ENCODE measurements at regions not wholly inside any gene's neighbourhood (a gene's known extent, or its start where the extent isn't known, plus 50 kb on each side); places are given as distances from the start of the nearest gene placed in this dataset.
A peak's percentile ranks its signal among the peaks of the same experiment; 100 is the strongest.
"Not testable (repeated sequence)": the region's sequence is repeated elsewhere in the genome, so short reads cannot be mapped to it uniquely, and the experiment has no call there.

GRCh38 chr20:64327223-64327549, 71.6 kb downstream of the PCMTD2 start:
- not testable (repeated sequence) for H3K4me3 ChIP-seq, H3K4me2 ChIP-seq
- WGBS (ENCODE audit: low lambda C conversion rate, missing lambda C conversion rate): no CpG with 5 or more reads among the region's 15 CpGs

GRCh38 chr20:64327550-64328317, 72.2 kb downstream of the PCMTD2 start:
- not testable (repeated sequence) for H4K20me1 ChIP-seq (ENCODE audit: insufficient read depth, poor library complexity, severe bottlenecking); H3K9me2 ChIP-seq (replicated peaks; ENCODE audit: insufficient read depth); H3K27me3 ChIP-seq; H2AFZ ChIP-seq; H3K79me2 ChIP-seq; H3K4me3 ChIP-seq; H3K36me3 ChIP-seq (replicated peaks; ENCODE audit: insufficient read depth, low read depth); H3K9me3 ChIP-seq (ENCODE audit: low read depth); H3K4me1 ChIP-seq (ENCODE audit: insufficient read depth)
- DNase-seq (ENCODE audit: low spot score): peak; percentile 65
- 1% methylated on average over 26 of the region's 74 CpGs for WGBS (ENCODE audit: low lambda C conversion rate, missing lambda C conversion rate)
- Histone ChIP-seq H3K27ac (peak overlapping the region; percentile 57), H3K4me2 (peak overlapping the region; percentile 83)

More at GRCh38 chr20:64327223-64327549, 71.6 kb downstream of the PCMTD2 start:
- not testable (repeated sequence) for H3K4me1 ChIP-seq (ENCODE audit: insufficient read depth); H3K36me3 ChIP-seq (replicated peaks; ENCODE audit: insufficient read depth, low read depth); H4K20me1 ChIP-seq (ENCODE audit: insufficient read depth, poor library complexity, severe bottlenecking); H2AFZ ChIP-seq; H3K79me2 ChIP-seq; H3K9me3 ChIP-seq (ENCODE audit: low read depth); H3K9me2 ChIP-seq (replicated peaks; ENCODE audit: insufficient read depth); H3K27ac ChIP-seq; DNase-seq (ENCODE audit: low spot score); H3K27me3 ChIP-seq

- not testable (repeated sequence) for H2AFZ ChIP-seq; H3K36me3 ChIP-seq (replicated peaks; ENCODE audit: insufficient read depth, low read depth); H3K9me3 ChIP-seq (ENCODE audit: low read depth); H3K27me3 ChIP-seq; H4K20me1 ChIP-seq (ENCODE audit: insufficient read depth, poor library complexity, severe bottlenecking); H3K4me3 ChIP-seq; H3K9me2 ChIP-seq (replicated peaks; ENCODE audit: insufficient read depth); H3K79me2 ChIP-seq; H3K4me1 ChIP-seq (ENCODE audit: insufficient read depth)
- Histone ChIP-seq H3K4me2 (peak overlapping the region; percentile 83), H3K27ac (peak overlapping the region; percentile 78)
- WGBS (ENCODE audit: low lambda C conversion rate, missing lambda C conversion rate): 37% methylated on average over 9 of the region's 9 CpGs
- DNase-seq (ENCODE audit: low spot score): peak; percentile 12
These were observed 73.2 kb downstream of the PCMTD2 start for GRCh38 chr20:64328595-64329250.

- H3K27me3 ChIP-seq; H3K36me3 ChIP-seq (replicated peaks; ENCODE audit: insufficient read depth, low read depth); H3K4me3 ChIP-seq; H3K9me3 ChIP-seq (ENCODE audit: low read depth); H3K79me2 ChIP-seq; H3K4me2 ChIP-seq; H3K9me2 ChIP-seq (replicated peaks; ENCODE audit: insufficient read depth); H3K4me1 ChIP-seq (ENCODE audit: insufficient read depth); H4K20me1 ChIP-seq (ENCODE audit: insufficient read depth, poor library complexity, severe bottlenecking); H2AFZ ChIP-seq; DNase-seq (ENCODE audit: low spot score); H3K27ac ChIP-seq: not testable (repeated sequence)
These were observed 77.1 kb downstream of the PCMTD2 start for GRCh38 chr20:64332627-64333026.

Data from hepatocyte (in vitro differentiated cells).